Neuronal stem cell (in vitro differentiated cells): ENCODE measurements at regions not wholly inside any gene's neighbourhood (a gene's known extent, or its start where the extent isn't known, plus 50 kb on each side); places are given as distances from the start of the nearest gene placed in this dataset.

Experiments
- DNase-seq: peaks from one replicate; pipeline ENCODE4 v3.0.0-alpha.2; 2013; ENCODE audit warnings: low spot score
- H2AFZ ChIP-seq: one replicate; pipeline ENCODE4 v1.6.1; 2013; ENCODE audit warnings: mild to moderate bottlenecking, low read length, inconsistent platforms
- H2AK5ac ChIP-seq: 2 replicates; pipeline ENCODE4 v1.6.1; 2013; ENCODE audit warnings: low read depth, mild to moderate bottlenecking, inconsistent platforms, low read length, moderate library complexity, mixed read lengths
- H2BK120ac ChIP-seq: 2 replicates; pipeline ENCODE4 v1.6.1; 2013; ENCODE audit warnings: low read depth, mild to moderate bottlenecking, inconsistent platforms, low read length, moderate library complexity, mixed read lengths
- H2BK12ac ChIP-seq: one replicate; pipeline ENCODE4 v1.6.1; 2013; ENCODE audit warnings: low read length, inconsistent platforms
- H2BK15ac ChIP-seq: 2 replicates; pipeline ENCODE4 v1.6.1; 2013; ENCODE audit warnings: mild to moderate bottlenecking, low read length, inconsistent platforms, mixed read lengths
- H2BK5ac ChIP-seq: one replicate; pipeline ENCODE4 v1.6.1; 2013; ENCODE audit warnings: inconsistent platforms, mild to moderate bottlenecking, low read length, moderate library complexity
- H3K14ac ChIP-seq: one replicate; pipeline ENCODE4 v1.6.1; 2013; ENCODE audit warnings: low read length, inconsistent platforms
- H3K18ac ChIP-seq: 2 replicates; pipeline ENCODE4 v1.6.1; 2013; ENCODE audit warnings: low read length, inconsistent platforms
- H3K23ac ChIP-seq: 2 replicates; pipeline ENCODE4 v1.6.1; 2013; ENCODE audit warnings: low read depth, mild to moderate bottlenecking, mixed read lengths, low read length, inconsistent platforms; ENCODE audit not compliant: poor library complexity
- H3K27ac ChIP-seq: replicated peaks from 3 replicates; pipeline ENCODE4 v1.5.1; 2013; ENCODE audit warnings: low read length, inconsistent platforms
- H3K27me3 ChIP-seq, 3 experiments: 2 replicates each; pipeline ENCODE4 v1.6.1; 2013; ENCODE audit warnings: low read length in 3 of 3, mild to moderate bottlenecking in 2 of 3, inconsistent platforms in 1 of 3, low read depth in 1 of 3, mixed read lengths in 1 of 3, moderate library complexity in 1 of 3; ENCODE audit not compliant: control insufficient read depth in 3 of 3, insufficient read depth in 3 of 3
- H3K36me3 ChIP-seq, 2 donors: replicated peaks in 1 of 2; 2 replicates each; pipeline ENCODE4 v1.6.1; 2013; ENCODE audit warnings: low read length in 2 of 2; ENCODE audit not compliant: control insufficient read depth in 2 of 2, insufficient read depth in 2 of 2
- H3K4ac ChIP-seq: 2 replicates; pipeline ENCODE4 v1.6.1; 2013; ENCODE audit warnings: inconsistent platforms, mild to moderate bottlenecking, low read length, moderate library complexity
- H3K4me1 ChIP-seq, 2 donors: 1 replicate in 1 of 2; 2 replicates in 1 of 2; pipeline ENCODE4 v1.6.1; 2013; ENCODE audit warnings: low read length in 2 of 2, low read depth in 1 of 2; ENCODE audit not compliant: control insufficient read depth in 2 of 2, insufficient read depth in 1 of 2
- H3K4me2 ChIP-seq: one replicate; pipeline ENCODE4 v1.6.1; 2013; ENCODE audit warnings: mild to moderate bottlenecking, low read length, inconsistent platforms; ENCODE audit not compliant: insufficient read depth, poor library complexity, severe bottlenecking
- H3K4me3 ChIP-seq, 2 donors: 2 replicates each; pipeline ENCODE4 v1.5.1; 2013; ENCODE audit warnings: low read length in 2 of 2, mild to moderate bottlenecking in 2 of 2, inconsistent platforms in 1 of 2, moderate library complexity in 1 of 2
- H3K79me1 ChIP-seq: one replicate; pipeline ENCODE4 v1.6.1; 2013; ENCODE audit warnings: low read depth, mild to moderate bottlenecking, inconsistent platforms, low read length, moderate library complexity
- H3K9ac ChIP-seq: one replicate; pipeline ENCODE4 v1.6.1; 2013; ENCODE audit warnings: mild to moderate bottlenecking, low read depth, low read length, inconsistent platforms; ENCODE audit not compliant: poor library complexity
- H3K9me3 ChIP-seq, 2 donors: replicated peaks in 1 of 2; 2 replicates each; pipeline versions ENCODE3 to v1.6.1; 2013; ENCODE audit warnings: low read length in 2 of 2, mild to moderate bottlenecking in 2 of 2, inconsistent platforms in 1 of 2, low read depth in 1 of 2, mixed read lengths in 1 of 2, moderate library complexity in 1 of 2; ENCODE audit not compliant: control insufficient read depth in 2 of 2, insufficient read depth in 1 of 2
- H4K8ac ChIP-seq: one replicate; pipeline ENCODE4 v1.6.1; 2013; ENCODE audit warnings: low read depth, mild to moderate bottlenecking, inconsistent platforms, low read length, moderate library complexity
- H4K91ac ChIP-seq: one replicate; pipeline ENCODE4 v1.6.1; 2013; ENCODE audit warnings: low read length, low read depth, mild to moderate bottlenecking, inconsistent platforms; ENCODE audit not compliant: poor library complexity
- WGBS, 2 donors: extraction: QIAGEN DNeasy Blood & Tissue Kit; methylation state at CpG; one replicate each; pipeline ENCODE4 v1.1.7; 2013; ENCODE audit warnings: missing lambda C conversion rate in 2 of 2, mixed read lengths in 1 of 2; ENCODE audit not compliant: insufficient read length in 2 of 2, insufficient replicate concordance in 1 of 2; ENCODE audit errors: extremely low coverage in 2 of 2; 5-methylcytosine and 5-hydroxymethylcytosine counted together

DNA sequence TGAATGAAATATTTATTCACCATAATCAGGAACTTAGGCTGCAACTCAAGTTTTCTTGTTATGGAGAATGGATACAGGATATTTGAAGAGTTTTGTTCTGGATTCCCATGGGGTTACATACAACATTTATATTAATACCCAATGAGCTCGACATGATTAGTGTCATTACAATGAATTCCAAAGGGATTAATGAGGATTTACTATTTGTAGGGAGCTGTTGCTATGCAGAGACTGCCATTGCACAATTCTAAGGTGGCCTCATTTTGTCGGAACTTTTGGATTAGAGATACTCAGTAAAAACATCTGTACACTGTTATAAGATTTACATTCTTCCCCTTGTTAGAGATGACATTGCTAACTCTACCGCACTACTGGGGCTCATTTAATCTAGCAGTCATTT is 586.8 kb upstream of the MAP3K7 start:
- H3K9ac ChIP-seq = no peak overlapping the region
- H2AK5ac ChIP-seq = no peak overlapping the region
- no peak for DNase-seq
- H2BK5ac ChIP-seq = no peak overlapping the region
- peaks cover 6 to 12% of the 10 kb centered on the region in 2 donors for H3K4me1 ChIP-seq
- no peak overlapping the region for H3K4ac ChIP-seq
- H2BK120ac ChIP-seq = no peak overlapping the region
- no peak overlapping the region for H3K4me2 ChIP-seq
- no peak overlapping the region for H3K14ac ChIP-seq
- H4K91ac ChIP-seq = no peak overlapping the region
- no peak overlapping the region for H2BK12ac ChIP-seq
- no peak overlapping the region for H4K8ac ChIP-seq
- H3K23ac ChIP-seq = no peak overlapping the region
- WGBS, 2 donors = no CpG with 5 or more reads among the region's 3 CpGs
- no peaks in the 10 kb centered on the region for H3K27me3 ChIP-seq
- no peaks in the 10 kb centered on the region for H3K36me3 ChIP-seq
- H3K27ac ChIP-seq = no peak overlapping the region
- H3K4me3 ChIP-seq = no peak overlapping the region
- no peaks in the 10 kb centered on the region for H3K9me3 ChIP-seq
- H2BK15ac ChIP-seq = no peak overlapping the region
- no peaks in the 10 kb centered on the region for H3K79me1 ChIP-seq
- no peak overlapping the region for H3K18ac ChIP-seq
- no peak overlapping the region for H2AFZ ChIP-seq

DNA sequence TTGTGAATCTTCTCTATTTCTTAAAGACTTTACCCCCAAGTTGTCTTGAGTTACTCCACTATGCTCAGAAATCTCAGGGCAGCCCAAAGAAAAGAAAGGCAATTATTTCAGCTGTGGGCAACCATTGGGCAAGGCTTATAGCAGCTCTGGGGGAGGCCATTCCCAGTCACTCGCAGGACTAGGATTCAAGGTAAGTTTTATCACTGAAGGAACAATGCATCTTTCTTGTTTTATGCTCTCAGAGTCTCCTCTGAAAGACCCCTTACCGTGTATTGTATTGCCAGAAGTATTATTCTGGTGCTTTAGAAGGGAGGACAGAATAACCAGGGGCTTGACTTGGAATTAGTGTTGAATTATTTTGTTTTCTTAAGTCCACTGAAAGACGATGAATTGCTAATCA is 586.3 kb upstream of the MAP3K7 start:
- H3K4me2 ChIP-seq = no peak overlapping the region
- H3K4me3 ChIP-seq = no peak overlapping the region
- no peaks in the 10 kb centered on the region for H3K79me1 ChIP-seq
- no peak overlapping the region for H3K23ac ChIP-seq
- H3K36me3 ChIP-seq = no peaks in the 10 kb centered on the region
- H2BK15ac ChIP-seq = no peak overlapping the region
- H3K18ac ChIP-seq = no peak overlapping the region
- H4K8ac ChIP-seq = no peak overlapping the region
- no peak overlapping the region for H2BK5ac ChIP-seq
- H2BK120ac ChIP-seq = no peak overlapping the region
- H2AK5ac ChIP-seq = no peak overlapping the region
- DNase-seq = no peak
- H3K4ac ChIP-seq = no peak overlapping the region
- H3K14ac ChIP-seq = no peak overlapping the region
- no peak overlapping the region for H2BK12ac ChIP-seq
- H3K27me3 ChIP-seq = no peaks in the 10 kb centered on the region
- no peak overlapping the region for H3K27ac ChIP-seq
- H3K4me1 ChIP-seq = peaks cover 6 to 12% of the 10 kb centered on the region in 2 donors
- no peaks in the 10 kb centered on the region for H3K9me3 ChIP-seq
- WGBS, 2 donors = no CpG with 5 or more reads among the region's 3 CpGs
- H3K9ac ChIP-seq = no peak overlapping the region
- no peak overlapping the region for H4K91ac ChIP-seq
- H2AFZ ChIP-seq = no peak overlapping the region

DNA sequence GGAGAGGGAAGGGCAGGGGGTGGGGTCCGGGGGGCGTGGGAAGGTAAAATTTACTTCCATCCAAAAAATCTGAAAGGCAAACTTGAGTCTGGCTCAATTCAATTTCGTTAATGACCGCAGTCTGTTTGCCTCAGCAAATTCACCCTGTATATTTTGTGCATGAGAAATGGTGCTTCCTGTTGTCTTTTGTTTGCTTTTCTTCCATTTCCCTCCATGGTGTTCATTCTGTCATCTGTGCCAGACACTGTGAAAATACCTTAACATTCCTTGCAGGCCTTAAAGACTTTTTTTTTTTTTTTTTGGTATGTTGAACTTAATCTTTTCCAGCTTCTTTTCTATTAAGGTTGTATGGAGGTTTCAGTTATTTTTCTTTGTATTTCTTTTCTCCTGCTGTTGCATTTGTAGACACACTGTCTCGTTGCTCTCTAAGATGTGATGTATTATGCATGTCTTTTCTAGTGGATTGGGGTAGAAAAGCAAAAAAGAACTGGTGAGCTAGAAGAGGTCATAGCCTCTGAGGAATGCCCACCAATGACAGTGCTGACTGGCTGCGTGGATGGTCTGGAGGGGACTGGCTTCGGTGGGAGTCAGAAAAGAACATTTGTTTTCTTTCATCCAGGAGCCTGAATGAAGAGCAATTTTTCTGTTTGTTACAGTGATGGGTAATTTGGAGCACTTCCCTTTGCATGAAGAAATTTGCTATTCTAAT is 585.0 kb upstream of the MAP3K7 start:
- Histone ChIP-seq H2AK5ac (no peak overlapping the region), H3K4me3 (no peak overlapping the region), H4K8ac (no peak overlapping the region), H3K23ac (no peak overlapping the region), H3K36me3 (no peaks in the 10 kb centered on the region), H2BK15ac (no peak overlapping the region), H2BK5ac (no peak overlapping the region), H3K27ac (no peak overlapping the region), H3K4ac (no peak overlapping the region), H3K14ac (no peak overlapping the region), H3K18ac (no peak overlapping the region), H2BK12ac (no peak overlapping the region), H2AFZ (peak overlapping the region; percentile 24), H3K4me1 (peaks cover 6 to 12% of the 10 kb centered on the region in 2 donors), H3K27me3 (no peaks in the 10 kb centered on the region), H3K9ac (no peak overlapping the region), H3K4me2 (no peak overlapping the region), H4K91ac (no peak overlapping the region), H2BK120ac (no peak overlapping the region), H3K79me1 (no peaks in the 10 kb centered on the region), H3K9me3 (no peaks in the 10 kb centered on the region)
- DNase-seq = no peak
- no CpG with 5 or more reads among the region's 7 CpGs for WGBS, 2 donors

DNA sequence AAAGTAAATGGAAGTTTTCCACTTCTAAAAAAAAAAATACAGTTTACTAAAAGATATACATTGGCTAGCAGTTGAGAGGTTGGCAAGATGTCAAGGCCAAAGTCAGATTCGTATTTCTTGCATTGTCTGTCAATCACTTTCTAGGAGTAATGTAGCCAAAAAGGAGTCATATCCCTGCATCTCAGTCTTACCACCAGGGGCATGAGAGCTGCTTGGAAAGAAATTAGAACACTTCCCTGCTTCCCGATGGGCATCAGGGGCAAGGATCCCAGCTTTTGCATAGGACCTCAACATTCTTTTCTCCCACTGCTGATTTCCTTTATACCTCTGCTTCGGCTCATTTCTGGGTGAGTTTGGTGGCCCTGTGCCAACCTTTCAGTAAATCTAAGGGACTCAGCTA is 581.0 kb upstream of the MAP3K7 start:
- no peak overlapping the region for H3K4ac ChIP-seq
- no peak overlapping the region for H3K9ac ChIP-seq
- peaks cover 6 to 12% of the 10 kb centered on the region in 2 donors for H3K4me1 ChIP-seq
- no peaks in the 10 kb centered on the region for H3K9me3 ChIP-seq
- no peak overlapping the region for H2BK5ac ChIP-seq
- no peak overlapping the region for H4K8ac ChIP-seq
- DNase-seq = no peak
- no peaks in the 10 kb centered on the region for H3K27me3 ChIP-seq
- WGBS, 2 donors = no CpG with 5 or more reads among the region's 3 CpGs
- no peak overlapping the region for H2BK15ac ChIP-seq
- H3K4me2 ChIP-seq = no peak overlapping the region
- H2AFZ ChIP-seq = no peak overlapping the region
- no peak overlapping the region for H3K18ac ChIP-seq
- H2BK120ac ChIP-seq = no peak overlapping the region
- no peak overlapping the region for H3K23ac ChIP-seq
- no peak overlapping the region for H2BK12ac ChIP-seq
- no peak overlapping the region for H4K91ac ChIP-seq
- no peak overlapping the region for H3K4me3 ChIP-seq
- no peak overlapping the region for H3K14ac ChIP-seq
- no peak overlapping the region for H3K27ac ChIP-seq
- H2AK5ac ChIP-seq = no peak overlapping the region
- no peaks in the 10 kb centered on the region for H3K79me1 ChIP-seq
- no peaks in the 10 kb centered on the region for H3K36me3 ChIP-seq
